ENCODE measurements at regions not wholly inside any gene's neighbourhood (a gene's known extent, or its start where the extent isn't known, plus 50 kb on each side); places are given as distances from the start of the nearest gene placed in this dataset.

- no peak for DNase-seq
Observed at GRCh38 chr1:59128784-59129227, 168.1 kb upstream of the FGGY start.

GRCh38 chr1:59132295-59132694 lies 164.6 kb upstream of the FGGY start:
- no peak for DNase-seq

GRCh38 chr1:59133997-59134396 lies 162.9 kb upstream of the FGGY start:
- DNase-seq: no peak

GRCh38 chr1:59135761-59136255 lies 161.1 kb upstream of the FGGY start:
- no peak for DNase-seq

- no peak for DNase-seq
Observed at GRCh38 chr1:59136541-59137275, 160.2 kb upstream of the FGGY start.

- DNase-seq: no peak
Observed at GRCh38 chr1:59137276-59137615, 159.6 kb upstream of the FGGY start.

GRCh38 chr1:59137968-59138367 lies 158.9 kb upstream of the FGGY start:
- DNase-seq: no peak

- DNase-seq: no peak
Observed at GRCh38 chr1:59138402-59138801, 158.5 kb upstream of the FGGY start.

- no peak for DNase-seq
Observed at GRCh38 chr1:59139396-59139795, 157.5 kb upstream of the FGGY start.

- DNase-seq: no peak
Observed at GRCh38 chr1:59141267-59141863, 155.5 kb upstream of the FGGY start.

- DNase-seq: no peak
Observed at GRCh38 chr1:59142311-59143132, 154.4 kb upstream of the FGGY start.

- DNase-seq: no peak
Observed at GRCh38 chr1:59143133-59143487, 153.8 kb upstream of the FGGY start.

- no peak for DNase-seq
Observed at GRCh38 chr1:59143811-59144210, 153.1 kb upstream of the FGGY start.

- DNase-seq: no peak
Observed at GRCh38 chr1:59144959-59145358, 151.9 kb upstream of the FGGY start.

GRCh38 chr1:59146056-59146455 lies 150.8 kb upstream of the FGGY start:
- no peak for DNase-seq

GRCh38 chr1:59146651-59147358 lies 150.1 kb upstream of the FGGY start:
- DNase-seq: no peak

GRCh38 chr1:59149435-59149834 lies 147.5 kb upstream of the FGGY start:
- DNase-seq: no peak

GRCh38 chr1:59150577-59151386 lies 146.1 kb upstream of the FGGY start:
- no peak for DNase-seq

- no peak for DNase-seq
Observed at GRCh38 chr1:59151387-59151761, 145.5 kb upstream of the FGGY start.

- no peak for DNase-seq
Observed at GRCh38 chr1:59151860-59152259, 145.0 kb upstream of the FGGY start.

GRCh38 chr1:59152511-59152910 lies 144.4 kb upstream of the FGGY start:
- no peak for DNase-seq

GRCh38 chr1:59154401-59154800 lies 142.5 kb upstream of the FGGY start:
- no peak for DNase-seq
